BE2C (cell line): ENCODE measurements at regions not wholly inside any gene's neighbourhood (a gene's known extent, or its start where the extent isn't known, plus 50 kb on each side); places are given as distances from the start of the nearest gene placed in this dataset.
A peak's percentile ranks its signal among the peaks of the same experiment; 100 is the strongest.

Experiments used
- DNase-seq: peaks from one replicate; pipeline ENCODE4 v3.0.0-alpha.2; 2020
- H3K27me3 ChIP-seq: fragments of 250-450 bp; sonication (Bioruptor Pico); 2 replicates; pipeline ENCODE4 v1.5.1; 2020; ENCODE audit warnings: mild to moderate bottlenecking
- H3K36me3 ChIP-seq: fragments of 250-450 bp; sonication (Bioruptor Pico); 2 replicates; pipeline ENCODE4 v1.5.1; 2020; ENCODE audit warnings: mild to moderate bottlenecking
- H3K4me1 ChIP-seq: fragments of 250-450 bp; sonication (Bioruptor Pico); 2 replicates; pipeline ENCODE4 v1.5.1; 2020
- H3K4me3 ChIP-seq: 2 replicates; pipeline ENCODE4 v1.5.1; 2011; ENCODE audit warnings: low read depth, low read length
- H3K9me3 ChIP-seq: fragments of 250-450 bp; sonication (Bioruptor Pico); 2 replicates; pipeline ENCODE4 v1.5.1; 2020
- CTCF ChIP-seq: IDR thresholded peaks from 2 replicates; pipeline ENCODE4 v1.5.1; 2012; ENCODE audit warnings: mild to moderate bottlenecking, low read depth, low read length

DNA sequence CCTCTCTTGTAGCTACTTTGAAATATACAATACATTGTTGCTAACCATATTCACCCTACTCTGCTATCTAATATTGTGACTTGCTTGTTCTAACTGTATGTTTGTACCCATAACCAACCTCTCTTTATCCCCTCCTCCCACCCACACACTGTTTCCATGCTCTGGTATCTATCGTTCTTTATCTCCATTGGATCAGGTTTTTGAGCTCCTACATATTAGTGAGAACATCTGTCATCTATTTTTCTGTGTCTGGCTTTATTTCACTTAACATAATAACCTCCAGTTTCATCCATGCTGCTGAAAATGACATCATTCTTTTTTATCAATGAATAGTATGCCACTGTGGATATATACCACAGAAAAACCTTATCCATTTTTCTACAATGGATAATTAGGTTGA is 1230.1 kb downstream of the PLA2G4A start:
- Histone ChIP-seq H3K36me3 (no peaks in the 10 kb centered on the region), H3K27me3 (no peaks in the 10 kb centered on the region), H3K4me1 (no peaks in the 10 kb centered on the region; the same call in 1 of the 2 replicates), H3K9me3 (no peaks in the 10 kb centered on the region), H3K4me3 (no peak overlapping the region)
- DNase-seq = no peak
- no peak for TF ChIP-seq CTCF

DNA sequence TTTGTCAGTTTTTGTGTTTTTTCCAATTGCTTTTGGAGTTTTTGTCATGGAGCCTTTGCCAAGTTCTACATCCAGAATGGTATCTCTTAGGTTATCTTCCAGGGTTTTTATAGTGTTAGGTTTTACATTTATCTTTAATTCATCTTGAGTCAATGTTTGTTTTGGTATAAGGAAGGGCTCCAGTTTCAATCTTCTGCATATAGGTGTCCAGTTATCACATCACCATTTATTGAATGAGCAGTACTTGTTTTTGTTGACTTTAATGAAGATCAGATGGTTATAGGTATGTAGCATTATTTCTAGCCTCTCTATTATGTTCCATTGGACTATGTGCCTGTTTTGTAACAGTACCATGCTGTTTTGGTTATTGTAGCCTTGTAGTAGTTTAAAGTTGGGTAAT is 1233.1 kb downstream of the PLA2G4A start:
- TF ChIP-seq CTCF = no peak
- Histone ChIP-seq H3K4me1 (no peaks in the 10 kb centered on the region), H3K36me3 (no peaks in the 10 kb centered on the region), H3K4me3 (no peak overlapping the region), H3K9me3 (no peaks in the 10 kb centered on the region), H3K27me3 (no peaks in the 10 kb centered on the region)
- no peak for DNase-seq

GRCh38 chr1:188062456-188062855 is 1233.7 kb downstream of the PLA2G4A start:
- H3K9me3 ChIP-seq = no peaks in the 10 kb centered on the region
- H3K36me3 ChIP-seq = no peaks in the 10 kb centered on the region
- DNase-seq = no peak
- H3K4me1 ChIP-seq = no peaks in the 10 kb centered on the region
- no peak for TF ChIP-seq CTCF
- H3K4me3 ChIP-seq = no peak overlapping the region
- no peaks in the 10 kb centered on the region for H3K27me3 ChIP-seq

DNA sequence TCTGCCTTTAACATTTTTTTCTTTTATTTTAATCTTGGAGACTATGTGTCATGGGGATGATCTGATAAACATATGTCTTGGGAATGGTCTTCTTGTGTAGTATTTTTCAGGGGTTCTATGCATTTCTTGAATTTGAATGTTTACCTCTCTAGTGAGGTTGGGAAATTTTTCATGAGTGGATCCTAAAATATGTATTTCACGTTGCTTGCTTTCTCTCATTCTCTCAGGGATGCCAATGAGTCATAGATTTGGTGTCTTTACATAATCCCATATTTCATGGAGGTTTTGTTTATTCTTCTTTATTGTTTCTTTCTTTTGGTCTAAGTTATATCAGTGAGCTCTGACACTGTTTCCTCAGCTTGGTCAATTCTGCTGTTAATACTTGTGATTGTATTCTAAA is 1237.2 kb downstream of the PLA2G4A start:
- Histone ChIP-seq H3K4me1 (no peaks in the 10 kb centered on the region), H3K9me3 (no peaks in the 10 kb centered on the region), H3K27me3 (no peaks in the 10 kb centered on the region), H3K36me3 (no peaks in the 10 kb centered on the region), H3K4me3 (no peak overlapping the region)
- no peak for DNase-seq
- TF ChIP-seq CTCF = no peak

DNA sequence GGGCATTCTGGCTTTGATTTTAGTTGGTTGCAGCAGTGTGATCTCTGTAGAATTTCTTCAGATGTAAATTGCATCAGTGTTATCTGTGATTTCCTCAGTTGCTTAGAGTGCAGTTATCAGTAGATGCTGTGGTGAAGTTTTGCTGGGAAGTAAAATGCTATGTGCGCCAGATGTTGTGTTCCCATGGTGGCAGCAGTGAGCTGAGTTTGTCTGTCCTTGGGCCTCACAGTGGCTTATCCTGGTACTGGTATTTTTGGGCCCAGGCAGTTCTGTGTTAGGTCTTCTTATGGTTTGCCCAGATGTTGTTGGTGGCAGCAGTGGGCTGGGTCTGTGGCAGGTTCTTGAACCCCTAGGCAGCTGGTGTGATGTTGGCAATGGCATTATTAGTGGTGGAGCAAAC is 1242.1 kb downstream of the PLA2G4A start:
- no peak overlapping the region for H3K4me3 ChIP-seq
- no peaks in the 10 kb centered on the region for H3K4me1 ChIP-seq
- H3K9me3 ChIP-seq = no peaks in the 10 kb centered on the region
- DNase-seq = no peak
- 0 out of 2 replicates have a peak, but pooled peaks have one; percentile 12 for TF ChIP-seq CTCF
- H3K27me3 ChIP-seq = no peaks in the 10 kb centered on the region
- no peaks in the 10 kb centered on the region for H3K36me3 ChIP-seq

DNA sequence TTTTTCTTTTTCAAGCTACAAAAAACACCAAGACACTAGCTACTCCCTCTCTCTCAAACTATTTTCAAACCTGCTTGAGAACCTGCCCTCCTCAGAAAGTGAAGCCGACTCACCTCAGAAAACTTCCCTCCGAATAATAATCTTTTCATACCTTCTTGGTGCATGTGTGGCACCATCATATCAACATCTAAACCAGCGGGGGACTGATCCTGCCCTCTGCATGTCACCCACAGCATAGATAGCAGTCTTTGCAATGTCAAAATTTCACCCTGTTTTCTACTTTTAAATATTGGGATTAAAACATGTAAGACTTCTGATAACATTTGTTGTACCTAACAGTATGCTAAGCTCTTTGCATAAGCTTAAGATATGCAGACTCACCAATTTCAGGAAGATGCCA is 1260.3 kb downstream of the PLA2G4A start:
- no peak for TF ChIP-seq CTCF
- Histone ChIP-seq H3K27me3 (no peaks in the 10 kb centered on the region), H3K9me3 (no peaks in the 10 kb centered on the region), H3K36me3 (no peaks in the 10 kb centered on the region), H3K4me3 (no peak overlapping the region), H3K4me1 (no peaks in the 10 kb centered on the region)
- no peak for DNase-seq
